ENCODE measurements at regions not wholly inside any gene's neighbourhood (a gene's known extent, or its start where the extent isn't known, plus 50 kb on each side); places are given as distances from the start of the nearest gene placed in this dataset.
"Not testable (repeated sequence)": the region's sequence is repeated elsewhere in the genome, so short reads cannot be mapped to it uniquely, and the experiment has no call there.

- H2AFZ ChIP-seq (ENCODE audit: low read depth, low read length, severe bottlenecking) = no peak overlapping the region
- no peaks in the 10 kb centered on the region for H3F3A ChIP-seq (ENCODE audit: insufficient read depth)
- H4K20me1 ChIP-seq (ENCODE audit: low read depth, low read length) = no peaks in the 10 kb centered on the region
- H3K27me3 ChIP-seq (ENCODE audit: low read length) = no peaks in the 10 kb centered on the region
- H3K9me3 ChIP-seq (ENCODE audit: insufficient read depth, low read length) = no peaks in the 10 kb centered on the region
- TF ChIP-seq CTCF (IDR thresholded peaks at IDR 0.05; ENCODE audit: insufficient read depth, low read length, poor library complexity, severe bottlenecking) (no peak), EZH2phosphoT487 (conservative IDR thresholded peaks at IDR 0.05; ENCODE audit: low read length) (no peak)
- H3K27ac ChIP-seq (ENCODE audit: low read depth, low read length) = no peak overlapping the region
- H3K4me3 ChIP-seq (ENCODE audit: insufficient read depth, low read length, poor library complexity, severe bottlenecking) = no peak overlapping the region
- H3K9me2 ChIP-seq (replicated peaks; ENCODE audit: insufficient read depth, low read length) = no peaks in the 10 kb centered on the region
- no peak overlapping the region for H3K9ac ChIP-seq (ENCODE audit: low read length)
- no peaks in the 10 kb centered on the region for H3K36me3 ChIP-seq (ENCODE audit: low read length)
- H3K4me2 ChIP-seq (ENCODE audit: low read depth, low read length, poor library complexity, severe bottlenecking) = no peak overlapping the region
- no peaks in the 10 kb centered on the region for H3K79me2 ChIP-seq (ENCODE audit: insufficient read depth, low read length)
Measured at GRCh38 chr22:34620161-34620560, 445.8 kb upstream of the ISX start.

- Histone ChIP-seq H3K4me3 (ENCODE audit: insufficient read depth, low read length, poor library complexity, severe bottlenecking) (no peak overlapping the region), H3F3A (ENCODE audit: insufficient read depth) (no peaks in the 10 kb centered on the region), H4K20me1 (ENCODE audit: low read depth, low read length) (no peaks in the 10 kb centered on the region), H3K27me3 (ENCODE audit: low read length) (no peaks in the 10 kb centered on the region), H3K79me2 (ENCODE audit: insufficient read depth, low read length) (no peaks in the 10 kb centered on the region), H3K36me3 (ENCODE audit: low read length) (no peaks in the 10 kb centered on the region), H3K9ac (ENCODE audit: low read length) (no peak overlapping the region), H3K9me2 (replicated peaks; ENCODE audit: insufficient read depth, low read length) (no peaks in the 10 kb centered on the region), H3K9me3 (ENCODE audit: insufficient read depth, low read length) (no peaks in the 10 kb centered on the region), H2AFZ (ENCODE audit: low read depth, low read length, severe bottlenecking) (no peak overlapping the region), H3K4me2 (ENCODE audit: low read depth, low read length, poor library complexity, severe bottlenecking) (no peak overlapping the region), H3K27ac (ENCODE audit: low read depth, low read length) (no peak overlapping the region)
- no peak for TF ChIP-seq EZH2phosphoT487 (conservative IDR thresholded peaks at IDR 0.05; ENCODE audit: low read length)
- TF ChIP-seq CTCF (IDR thresholded peaks at IDR 0.05; ENCODE audit: insufficient read depth, low read length, poor library complexity, severe bottlenecking) = no peak
Measured at GRCh38 chr22:34620832-34621231, 445.1 kb upstream of the ISX start.

- Histone ChIP-seq H3K9me3 (ENCODE audit: insufficient read depth, low read length) (no peaks in the 10 kb centered on the region), H4K20me1 (ENCODE audit: low read depth, low read length) (no peaks in the 10 kb centered on the region), H3F3A (ENCODE audit: insufficient read depth) (no peaks in the 10 kb centered on the region), H3K9ac (ENCODE audit: low read length) (no peak overlapping the region), H3K27ac (ENCODE audit: low read depth, low read length) (no peak overlapping the region), H3K4me2 (ENCODE audit: low read depth, low read length, poor library complexity, severe bottlenecking) (no peak overlapping the region), H3K79me2 (ENCODE audit: insufficient read depth, low read length) (no peaks in the 10 kb centered on the region), H2AFZ (ENCODE audit: low read depth, low read length, severe bottlenecking) (no peak overlapping the region), H3K4me3 (ENCODE audit: insufficient read depth, low read length, poor library complexity, severe bottlenecking) (no peak overlapping the region), H3K9me2 (replicated peaks; ENCODE audit: insufficient read depth, low read length) (no peaks in the 10 kb centered on the region), H3K27me3 (ENCODE audit: low read length) (no peaks in the 10 kb centered on the region), H3K36me3 (ENCODE audit: low read length) (no peaks in the 10 kb centered on the region)
- TF ChIP-seq CTCF (IDR thresholded peaks at IDR 0.05; ENCODE audit: insufficient read depth, low read length, poor library complexity, severe bottlenecking) (no peak), EZH2phosphoT487 (conservative IDR thresholded peaks at IDR 0.05; ENCODE audit: low read length) (no peak)
Measured at GRCh38 chr22:34622602-34623001, 443.4 kb upstream of the ISX start.

- Histone ChIP-seq H2AFZ (ENCODE audit: low read depth, low read length, severe bottlenecking) (no peak overlapping the region), H4K20me1 (ENCODE audit: low read depth, low read length) (no peaks in the 10 kb centered on the region), H3K9ac (ENCODE audit: low read length) (no peak overlapping the region), H3F3A (ENCODE audit: insufficient read depth) (no peaks in the 10 kb centered on the region), H3K79me2 (ENCODE audit: insufficient read depth, low read length) (no peaks in the 10 kb centered on the region), H3K27ac (ENCODE audit: low read depth, low read length) (no peak overlapping the region), H3K36me3 (ENCODE audit: low read length) (no peaks in the 10 kb centered on the region), H3K9me3 (ENCODE audit: insufficient read depth, low read length) (no peaks in the 10 kb centered on the region), H3K9me2 (replicated peaks; ENCODE audit: insufficient read depth, low read length) (no peaks in the 10 kb centered on the region), H3K27me3 (ENCODE audit: low read length) (no peaks in the 10 kb centered on the region), H3K4me3 (ENCODE audit: insufficient read depth, low read length, poor library complexity, severe bottlenecking) (no peak overlapping the region), H3K4me2 (ENCODE audit: low read depth, low read length, poor library complexity, severe bottlenecking) (no peak overlapping the region)
- no peak for TF ChIP-seq CTCF (IDR thresholded peaks at IDR 0.05; ENCODE audit: insufficient read depth, low read length, poor library complexity, severe bottlenecking)
- no peak for TF ChIP-seq EZH2phosphoT487 (conservative IDR thresholded peaks at IDR 0.05; ENCODE audit: low read length)
Measured at GRCh38 chr22:34623580-34623979, 442.4 kb upstream of the ISX start.

GRCh38 chr22:34625892-34626291, 440.1 kb upstream of the ISX start:
- H4K20me1 ChIP-seq (ENCODE audit: low read depth, low read length); H3K9me2 ChIP-seq (replicated peaks; ENCODE audit: insufficient read depth, low read length); H3K27me3 ChIP-seq (ENCODE audit: low read length); H3K79me2 ChIP-seq (ENCODE audit: insufficient read depth, low read length); H3K9me3 ChIP-seq (ENCODE audit: insufficient read depth, low read length); H3K9ac ChIP-seq (ENCODE audit: low read length); H2AFZ ChIP-seq (ENCODE audit: low read depth, low read length, severe bottlenecking); H3K4me3 ChIP-seq (ENCODE audit: insufficient read depth, low read length, poor library complexity, severe bottlenecking); H3F3A ChIP-seq (ENCODE audit: insufficient read depth); H3K4me2 ChIP-seq (ENCODE audit: low read depth, low read length, poor library complexity, severe bottlenecking); H3K36me3 ChIP-seq (ENCODE audit: low read length); H3K27ac ChIP-seq (ENCODE audit: low read depth, low read length): not testable (repeated sequence)

Data from SU-DHL-6 (cell line).